LNCAP (cell line): ENCODE measurements at regions not wholly inside any gene's neighbourhood (a gene's known extent, or its start where the extent isn't known, plus 50 kb on each side); places are given as distances from the start of the nearest gene placed in this dataset.

ENCODE experiments used
- CTCF ChIP-seq: fragments of 450-650 bp; IDR thresholded peaks from 2 replicates; pipeline ENCODE4 v1.5.1; 2017; ENCODE audit warnings: mild to moderate bottlenecking

- no peak for TF ChIP-seq CTCF
Observed at GRCh38 chr18:49666045-49666775, 104.4 kb downstream of the LIPG start.

- no peak for TF ChIP-seq CTCF
Observed at GRCh38 chr18:49663899-49664890, 102.3 kb downstream of the LIPG start.

GRCh38 chr18:49662506-49662905 lies 100.6 kb downstream of the LIPG start:
- TF ChIP-seq CTCF = no peak

GRCh38 chr18:49658823-49659404 lies 97.1 kb downstream of the LIPG start:
- TF ChIP-seq CTCF = no peak

GRCh38 chr18:49656073-49656692 lies 94.3 kb downstream of the LIPG start:
- TF ChIP-seq CTCF = no peak

- TF ChIP-seq CTCF = no peak
Observed at GRCh38 chr18:49655266-49656072, 93.6 kb downstream of the LIPG start.
